NCI-H1694 treated with DMSO at 0.1 percent for 48 hours (cell line): ENCODE measurements at regions not wholly inside any gene's neighbourhood (a gene's known extent, or its start where the extent isn't known, plus 50 kb on each side); places are given as distances from the start of the nearest gene placed in this dataset.
"Not testable (repeated sequence)": the region's sequence is repeated elsewhere in the genome, so short reads cannot be mapped to it uniquely, and the experiment has no call there.

Experiments
- DNase-seq: peaks from one replicate; lab custom pipeline; 2025; lab: John Stamatoyannopoulos, UW

- DNase-seq: no peak
Measured at GRCh38 chr14:48714366-48714765, 871.8 kb downstream of the RPS29 start.

GRCh38 chr14:48710133-48710532, 876.0 kb downstream of the RPS29 start:
- DNase-seq: no peak

GRCh38 chr14:48709277-48709785, 876.8 kb downstream of the RPS29 start:
- no peak for DNase-seq

- no peak for DNase-seq
Measured at GRCh38 chr14:48704639-48705038, 881.5 kb downstream of the RPS29 start.

GRCh38 chr14:48703728-48704467, 882.3 kb downstream of the RPS29 start:
- DNase-seq: no peak

- not testable (repeated sequence) for DNase-seq
Measured at GRCh38 chr14:48697362-48697761, 888.8 kb downstream of the RPS29 start.

GRCh38 chr14:48693793-48694192, 892.4 kb downstream of the RPS29 start:
- DNase-seq: no peak

GRCh38 chr14:48690349-48690748, 895.8 kb downstream of the RPS29 start:
- DNase-seq: no peak

GRCh38 chr14:48686650-48687049, 899.5 kb downstream of the RPS29 start:
- DNase-seq: no peak

GRCh38 chr14:48672506-48672905, 913.7 kb downstream of the RPS29 start:
- DNase-seq: no peak

GRCh38 chr14:48670939-48671338, 915.2 kb downstream of the RPS29 start:
- no peak for DNase-seq

- DNase-seq: no peak
Measured at GRCh38 chr14:48665077-48665784, 920.9 kb downstream of the RPS29 start.

- DNase-seq: no peak
Measured at GRCh38 chr14:48643241-48643640, 942.9 kb downstream of the RPS29 start.

- no peak for DNase-seq
Measured at GRCh38 chr14:48628870-48629269, 953.5 kb upstream of the MDGA2 start.

- no peak for DNase-seq
Measured at GRCh38 chr14:48622980-48623379, 947.6 kb upstream of the MDGA2 start.

- DNase-seq: no peak
Measured at GRCh38 chr14:48618057-48618456, 942.7 kb upstream of the MDGA2 start.

- DNase-seq: no peak
Measured at GRCh38 chr14:48616931-48617330, 941.5 kb upstream of the MDGA2 start.

GRCh38 chr14:48615618-48616017, 940.2 kb upstream of the MDGA2 start:
- no peak for DNase-seq

- no peak for DNase-seq
Measured at GRCh38 chr14:48614003-48614402, 938.6 kb upstream of the MDGA2 start.

- not testable (repeated sequence) for DNase-seq
Measured at GRCh38 chr14:48606960-48607359, 931.6 kb upstream of the MDGA2 start.

GRCh38 chr14:48598458-48598857, 923.1 kb upstream of the MDGA2 start:
- DNase-seq: no peak

- no peak for DNase-seq
Measured at GRCh38 chr14:48586099-48586498, 910.7 kb upstream of the MDGA2 start.

- no peak for DNase-seq
Measured at GRCh38 chr14:48584031-48584430, 908.6 kb upstream of the MDGA2 start.
